SK-N-SH treated with all-trans-retinoic acid at 6 μM for 48 hours (cell line): ENCODE measurements at regions not wholly inside any gene's neighbourhood (a gene's known extent, or its start where the extent isn't known, plus 50 kb on each side); places are given as distances from the start of the nearest gene placed in this dataset.
"Not testable (repeated sequence)": the region's sequence is repeated elsewhere in the genome, so short reads cannot be mapped to it uniquely, and the experiment has no call there.

Experiments
- ARNTL ChIP-seq: fragments of 450-650 bp; formaldehyde crosslinking; IDR thresholded peaks from 2 replicates; pipeline ENCODE4 v1.5.0; 2020; ENCODE audit warnings: low read depth, mild to moderate bottlenecking, moderate library complexity, borderline replicate concordance
- CREB5 ChIP-seq: fragments of 250-450 bp; sonication (Bioruptor Pico); IDR thresholded peaks from 2 replicates; pipeline ENCODE4 v1.5.1; 2020; ENCODE audit warnings: low read depth, mild to moderate bottlenecking, moderate library complexity
- GLIS3 ChIP-seq: fragments of 250-450 bp; sonication (Bioruptor Pico); IDR thresholded peaks from 2 replicates; pipeline ENCODE4 v1.5.0; 2020; ENCODE audit warnings: mild to moderate bottlenecking, moderate library complexity
- TCF4 ChIP-seq: fragments of 250-450 bp; sonication (Bioruptor Pico); IDR thresholded peaks from 2 replicates; pipeline ENCODE4 v1.8.0; 2021; ENCODE audit warnings: mild to moderate bottlenecking, moderate library complexity, borderline replicate concordance
- ZC3H10 ChIP-seq: fragments of 250-450 bp; sonication (Bioruptor Pico); IDR thresholded peaks from 2 replicates; pipeline ENCODE4 v1.5.1; 2021; ENCODE audit warnings: mild to moderate bottlenecking, moderate library complexity

DNA sequence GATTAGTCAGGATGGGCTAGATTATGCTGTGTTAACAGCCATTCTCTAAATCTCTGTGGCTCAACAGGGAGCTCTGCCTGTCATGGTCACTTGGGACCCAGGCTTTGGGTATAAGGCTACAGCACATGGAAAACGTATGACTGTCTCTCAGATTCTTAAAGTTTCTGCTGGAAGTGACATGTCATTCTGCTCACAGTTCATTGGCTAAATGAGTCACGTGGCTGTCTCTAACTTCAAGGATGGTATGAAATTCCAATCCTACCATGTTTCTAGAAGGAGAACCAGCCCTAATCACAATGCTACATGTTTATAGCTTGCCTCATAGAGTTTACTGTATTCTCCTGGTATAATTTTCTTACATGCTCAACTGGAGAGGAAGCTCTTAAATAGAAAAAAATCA is 65.6 kb upstream of the PRSS12 start:
- TF ChIP-seq ARNTL; TCF4 (CRISPR knock-in tag); GLIS3; ZC3H10; CREB5 (CRISPR knock-in tag): not testable (repeated sequence)
